ENCODE measurements at regions not wholly inside any gene's neighbourhood (a gene's known extent, or its start where the extent isn't known, plus 50 kb on each side); places are given as distances from the start of the nearest gene placed in this dataset.
A peak's percentile ranks its signal among the peaks of the same experiment; 100 is the strongest.

- Histone ChIP-seq H3K4me3 (no peak overlapping the region), H3K27ac (no peak overlapping the region), H3K9me3 (no peaks in the 10 kb centered on the region), H3K36me3 (no peaks in the 10 kb centered on the region), H3K4me1 (peaks cover 0 to 32% of the 10 kb centered on the region in 2 donors), H3K27me3 (no peaks in the 10 kb centered on the region)
- no peak for TF ChIP-seq CTCF (IDR thresholded peaks at IDR 0.05)
- no peak for DNase-seq (ENCODE audit: low spot score)
Measured at GRCh38 chr17:77310336-77310735, 169.6 kb downstream of the SEC14L1 start.

GRCh38 chr17:77311371-77311981 is 170.7 kb downstream of the SEC14L1 start:
- no peak overlapping the region for H3K4me3 ChIP-seq
- no peak overlapping the region for H3K27ac ChIP-seq
- no peak for DNase-seq (ENCODE audit: low spot score)
- no peaks in the 10 kb centered on the region for H3K27me3 ChIP-seq
- TF ChIP-seq CTCF (IDR thresholded peaks at IDR 0.05): no peak
- no peaks in the 10 kb centered on the region for H3K36me3 ChIP-seq
- peaks cover 0 to 32% of the 10 kb centered on the region in 2 donors for H3K4me1 ChIP-seq
- no peaks in the 10 kb centered on the region for H3K9me3 ChIP-seq

GRCh38 chr17:77312061-77312701 is 171.4 kb downstream of the SEC14L1 start:
- no peak for TF ChIP-seq CTCF (IDR thresholded peaks at IDR 0.05)
- Histone ChIP-seq H3K4me3 (no peak overlapping the region), H3K9me3 (no peaks in the 10 kb centered on the region), H3K27ac (no peak overlapping the region), H3K27me3 (no peaks in the 10 kb centered on the region), H3K4me1 (peaks cover 0 to 32% of the 10 kb centered on the region in 2 donors), H3K36me3 (no peaks in the 10 kb centered on the region)
- no peak for DNase-seq (ENCODE audit: low spot score)

- H3K36me3 ChIP-seq: no peaks in the 10 kb centered on the region
- peak; percentile 86 for DNase-seq (ENCODE audit: low spot score)
- TF ChIP-seq CTCF (IDR thresholded peaks at IDR 0.05): no peak
- no peaks in the 10 kb centered on the region for H3K27me3 ChIP-seq
- no peak overlapping the region for H3K4me3 ChIP-seq
- H3K27ac ChIP-seq: no peak overlapping the region
- peaks cover 0 to 26% of the 10 kb centered on the region in 2 donors for H3K4me1 ChIP-seq
- no peaks in the 10 kb centered on the region for H3K9me3 ChIP-seq
Measured at GRCh38 chr17:77312786-77313599, 172.2 kb downstream of the SEC14L1 start.

- no peak for DNase-seq (ENCODE audit: low spot score)
- H3K27ac ChIP-seq: no peak overlapping the region
- no peaks in the 10 kb centered on the region for H3K36me3 ChIP-seq
- H3K9me3 ChIP-seq: no peaks in the 10 kb centered on the region
- H3K27me3 ChIP-seq: no peaks in the 10 kb centered on the region
- H3K4me1 ChIP-seq: peaks cover 0 to 23% of the 10 kb centered on the region in 2 donors
- no peak for TF ChIP-seq CTCF (IDR thresholded peaks at IDR 0.05)
- H3K4me3 ChIP-seq: no peak overlapping the region
Measured at GRCh38 chr17:77313831-77314230, 173.1 kb downstream of the SEC14L1 start.

Data from right atrium auricular region (tissue), 2 donors.